ENCODE measurements at regions not wholly inside any gene's neighbourhood (a gene's known extent, or its start where the extent isn't known, plus 50 kb on each side); places are given as distances from the start of the nearest gene placed in this dataset.
"Not testable (repeated sequence)": the region's sequence is repeated elsewhere in the genome, so short reads cannot be mapped to it uniquely, and the experiment has no call there.

DNA sequence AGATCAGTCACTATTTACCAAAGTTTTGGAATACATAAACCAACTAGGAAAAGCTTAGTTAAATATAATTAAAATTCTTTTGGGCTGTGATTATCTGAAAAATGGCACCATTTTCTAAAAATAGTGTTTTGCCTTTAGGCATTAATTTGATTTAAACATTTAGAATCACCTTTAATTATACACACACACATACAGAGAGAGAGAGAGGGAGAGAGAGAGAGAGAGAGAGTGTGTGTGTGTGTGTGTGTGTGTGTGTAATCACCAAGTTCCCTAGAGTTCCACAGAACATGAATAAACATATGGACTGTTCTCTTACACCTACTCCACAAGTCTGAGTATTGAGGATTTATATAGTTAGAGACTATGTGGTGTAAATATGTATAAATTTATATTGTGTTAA, 141.2 kb upstream of the ATXN1 start:
- no peak for DNase-seq

DNA sequence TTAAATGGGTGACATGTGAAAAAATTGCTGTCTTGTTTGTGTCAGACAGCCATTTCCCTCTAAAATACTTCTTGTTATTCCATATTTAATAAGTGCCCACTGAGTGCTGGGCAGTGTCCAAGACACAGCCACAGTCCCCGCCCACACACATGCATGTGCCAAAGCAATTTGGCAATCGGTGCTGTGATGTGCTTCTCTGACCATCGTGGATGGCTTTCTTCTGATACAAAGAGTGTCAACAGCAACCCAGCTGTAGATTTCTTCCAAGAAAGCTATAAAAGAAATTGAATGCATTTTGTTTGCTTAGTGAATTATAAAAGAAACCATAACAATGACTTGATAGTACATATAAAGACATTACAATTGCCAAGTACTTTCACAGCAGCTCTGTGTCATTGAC, 140.5 kb upstream of the ATXN1 start:
- DNase-seq = no peak

DNA sequence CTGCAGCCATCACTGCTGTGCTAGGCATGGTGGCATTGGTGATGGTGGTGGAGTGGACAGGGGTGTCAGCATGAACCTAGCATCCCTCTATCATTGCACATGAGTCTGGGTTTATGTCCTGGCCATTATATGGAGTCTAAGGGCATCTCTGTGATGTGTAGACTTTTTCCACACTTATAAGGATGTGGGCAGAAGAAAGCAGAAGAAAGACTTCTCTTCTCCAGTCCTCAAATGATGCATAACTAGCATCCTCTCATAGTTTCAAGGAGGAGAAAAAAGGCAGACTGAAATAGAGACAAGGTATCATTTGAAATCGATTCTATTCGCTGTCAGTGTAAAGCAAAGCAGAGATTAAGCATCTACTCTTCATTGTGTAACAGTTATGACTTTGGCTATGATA, 140.0 kb upstream of the ATXN1 start:
- no peak for DNase-seq

DNA sequence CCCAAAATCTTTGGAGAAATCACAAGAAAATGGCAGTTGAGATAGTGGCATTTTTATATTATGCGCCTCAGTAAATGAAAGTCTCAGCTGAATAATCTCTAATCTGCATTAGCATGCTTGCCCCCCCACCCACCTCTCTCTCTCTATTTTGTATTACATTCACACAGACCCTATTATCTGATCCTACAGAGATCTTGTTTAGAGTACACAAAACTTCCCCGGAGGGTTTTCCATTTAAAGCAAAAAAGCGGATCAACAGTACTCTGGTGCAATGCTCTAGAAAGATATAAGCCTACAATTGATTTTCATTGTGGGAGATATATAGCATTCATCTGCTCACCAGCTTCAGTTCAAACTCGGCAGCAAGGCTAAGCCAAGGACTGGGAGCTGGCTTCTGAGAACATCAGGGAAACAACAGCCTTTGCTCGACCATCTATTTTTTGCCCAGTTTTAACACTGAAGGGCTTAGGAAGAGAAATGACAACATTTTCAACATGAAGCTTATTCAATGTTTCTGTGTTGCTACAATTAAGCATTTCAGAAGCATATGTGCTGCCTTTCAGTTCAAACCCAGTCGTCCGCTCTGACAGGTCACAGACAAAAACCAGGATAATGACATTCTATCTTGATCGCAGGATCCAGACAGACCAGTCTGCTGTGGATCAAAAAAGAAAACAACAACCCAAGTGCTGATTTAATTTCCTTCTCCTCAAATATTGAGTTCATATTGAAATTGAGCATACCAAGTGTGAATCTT, 137.6 kb upstream of the ATXN1 start:
- DNase-seq = no peak

DNA sequence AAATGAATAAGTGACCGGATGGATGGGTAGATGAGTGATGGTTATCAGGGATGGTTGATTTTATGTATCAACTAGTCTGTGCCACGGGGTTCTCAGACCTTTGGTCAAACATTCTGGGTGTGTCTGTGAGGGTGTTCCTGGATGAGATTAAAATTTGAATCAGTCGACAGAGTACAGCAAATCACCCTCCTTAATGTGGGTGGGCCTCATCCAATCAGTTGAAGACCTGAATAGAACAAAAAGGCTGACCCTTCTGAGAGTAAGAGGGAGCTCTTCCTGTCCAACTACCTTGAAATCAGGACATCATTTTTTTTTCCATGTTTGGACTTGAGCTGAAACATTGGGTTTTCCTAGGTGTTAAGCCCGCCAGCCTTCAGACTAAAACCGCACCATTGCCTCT, 136.4 kb upstream of the ATXN1 start:
- DNase-seq = no peak

DNA sequence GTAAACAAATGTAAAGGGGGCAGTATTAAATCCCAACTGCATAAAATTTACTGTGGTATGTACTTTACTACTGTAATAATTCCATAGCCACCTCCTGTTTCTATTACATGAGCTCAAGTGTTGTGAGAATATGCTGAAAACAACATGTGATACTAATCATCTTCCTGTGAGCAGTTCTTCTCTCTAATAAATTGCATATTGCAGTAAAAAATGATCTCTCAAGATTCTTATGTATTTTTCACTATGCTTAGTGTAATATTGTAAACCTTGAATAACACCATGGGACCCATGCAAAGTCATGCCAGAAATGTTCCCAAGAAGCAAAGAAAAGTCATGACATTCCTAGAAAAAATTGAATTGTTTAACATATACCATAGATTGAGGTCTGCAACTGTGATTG, 133.0 kb upstream of the ATXN1 start:
- no peak for DNase-seq

DNA sequence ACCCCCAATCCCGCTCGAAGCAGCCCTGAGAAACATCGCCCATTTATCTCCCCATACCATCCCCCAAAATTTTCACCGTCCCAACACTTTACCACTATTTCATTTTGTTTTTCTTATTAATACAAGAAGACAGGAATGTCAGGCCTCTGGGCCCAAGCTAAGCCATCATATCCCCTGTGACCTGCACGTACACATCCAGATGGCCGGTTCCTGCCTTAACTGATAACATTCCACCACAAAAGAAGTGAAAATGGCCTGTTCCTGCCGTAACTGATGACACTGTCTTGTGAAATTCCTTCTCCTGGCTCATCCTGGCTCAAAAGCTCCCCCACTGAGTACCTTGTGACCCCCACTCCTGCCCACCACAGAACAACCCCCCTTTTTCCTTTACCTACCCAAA, 129.8 kb upstream of the ATXN1 start:
- DNase-seq = not testable (repeated sequence)

DNA sequence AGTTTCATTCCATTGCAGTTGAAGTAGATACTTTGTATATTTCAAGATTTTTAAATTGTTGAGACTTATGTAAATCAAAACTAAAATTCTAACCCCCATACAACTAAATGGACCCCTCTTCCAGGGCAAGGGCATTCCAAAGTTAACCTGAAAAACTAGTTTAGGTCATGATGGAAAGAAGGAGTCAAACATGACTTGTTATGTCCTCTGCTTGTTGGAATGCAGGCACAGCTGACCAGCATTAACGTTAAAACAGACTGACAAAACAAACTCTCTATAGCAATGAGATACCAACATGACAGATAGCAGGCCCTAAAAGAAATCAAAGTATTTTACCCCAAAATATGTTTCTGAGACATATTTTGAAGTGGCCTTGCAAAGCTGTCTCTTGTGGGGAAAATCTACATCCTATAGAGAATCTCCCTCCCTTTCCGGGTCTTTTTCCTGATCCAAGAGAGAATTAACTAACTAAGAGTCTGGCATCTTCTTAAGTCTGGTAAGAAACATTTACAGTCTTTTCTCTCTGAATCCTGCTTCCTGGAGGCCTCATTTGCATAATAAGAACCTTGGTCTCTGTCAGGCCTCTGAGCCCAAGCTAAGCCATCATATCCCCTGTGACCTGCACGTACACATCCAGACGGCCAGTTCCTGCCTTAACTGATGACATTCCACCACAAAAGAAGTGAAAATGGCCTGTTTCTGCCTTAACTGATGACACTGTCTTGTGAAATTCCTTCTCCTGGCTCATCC, 124.3 kb upstream of the ATXN1 start:
- DNase-seq = no peak

DNA sequence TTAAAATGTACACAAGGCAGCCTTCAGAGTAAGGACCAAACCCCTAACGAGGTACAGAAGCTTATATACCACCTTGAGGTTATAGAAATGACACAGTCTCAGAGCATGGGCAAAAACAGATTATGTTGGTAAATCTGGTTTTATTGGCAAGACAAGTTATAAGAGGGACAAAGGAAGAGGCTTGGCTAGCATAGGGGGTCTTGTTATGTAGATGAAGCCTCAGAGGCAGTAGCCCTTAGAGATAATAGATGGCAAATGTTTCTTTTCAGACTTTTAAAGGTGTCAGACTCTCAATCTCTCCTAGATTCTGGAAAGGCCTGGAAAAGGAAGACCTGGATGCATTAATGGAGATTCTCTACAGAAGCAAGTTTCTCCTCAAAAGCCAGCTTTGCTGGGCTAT, 123.3 kb upstream of the ATXN1 start:
- no peak for DNase-seq

DNA sequence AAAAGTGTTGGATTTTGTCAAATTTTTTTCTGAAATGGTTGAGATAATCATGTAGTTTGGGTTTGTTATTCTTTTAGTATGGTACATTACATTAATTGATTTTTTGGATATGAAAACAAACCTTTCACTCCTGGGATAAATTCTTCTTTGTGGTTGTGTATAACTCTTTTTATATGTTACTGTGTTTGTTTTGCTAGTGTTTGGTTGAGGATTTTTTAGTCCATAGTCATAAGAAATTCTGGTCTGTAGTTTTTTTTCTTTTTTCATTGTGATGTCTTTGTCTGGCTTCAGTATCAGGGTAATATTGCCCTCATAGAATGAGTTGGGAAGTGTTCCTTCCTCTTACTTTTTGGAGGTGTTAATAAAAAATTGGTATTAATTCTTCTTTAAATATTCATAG, 122.2 kb upstream of the ATXN1 start:
- DNase-seq = no peak

DNA sequence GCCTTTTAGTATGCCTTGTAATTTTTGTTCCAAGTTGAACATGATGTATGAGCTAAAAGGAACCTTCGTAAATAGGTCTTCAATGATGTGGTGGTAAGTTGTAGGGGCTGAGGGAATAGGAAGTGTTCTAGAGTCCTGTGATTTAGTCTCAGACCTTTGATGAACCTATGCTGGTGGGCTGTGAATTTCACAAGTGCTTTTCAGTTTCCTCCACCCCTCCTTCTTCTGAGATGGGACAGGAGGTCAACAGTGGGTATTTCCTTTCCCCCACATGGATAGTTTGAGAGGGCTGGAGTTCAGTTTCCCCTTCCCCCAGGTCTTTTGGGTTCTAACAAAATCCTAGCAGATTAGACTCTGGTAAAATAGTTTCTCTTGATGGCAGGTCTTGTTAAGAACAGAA, 121.0 kb upstream of the ATXN1 start:
- DNase-seq = no peak

DNA sequence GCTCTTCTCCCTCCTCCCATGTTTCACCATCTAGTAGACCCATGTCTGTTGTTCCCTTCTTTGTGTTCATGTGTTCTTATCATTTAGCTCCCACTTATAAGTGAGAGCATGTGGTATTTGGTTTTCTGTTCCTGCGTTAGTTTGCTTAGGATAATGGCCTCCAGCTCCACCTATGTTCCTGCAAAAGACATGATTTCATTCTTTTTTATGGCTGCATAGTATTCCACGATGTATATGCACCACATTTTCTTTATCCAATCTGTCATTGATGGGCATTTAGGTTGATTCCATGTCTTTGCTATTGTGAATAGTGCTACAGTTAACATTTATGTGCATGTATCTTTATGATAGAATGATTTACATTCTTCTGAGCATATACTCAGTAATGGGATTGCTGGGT, 115.6 kb upstream of the ATXN1 start:
- not testable (repeated sequence) for DNase-seq

DNA sequence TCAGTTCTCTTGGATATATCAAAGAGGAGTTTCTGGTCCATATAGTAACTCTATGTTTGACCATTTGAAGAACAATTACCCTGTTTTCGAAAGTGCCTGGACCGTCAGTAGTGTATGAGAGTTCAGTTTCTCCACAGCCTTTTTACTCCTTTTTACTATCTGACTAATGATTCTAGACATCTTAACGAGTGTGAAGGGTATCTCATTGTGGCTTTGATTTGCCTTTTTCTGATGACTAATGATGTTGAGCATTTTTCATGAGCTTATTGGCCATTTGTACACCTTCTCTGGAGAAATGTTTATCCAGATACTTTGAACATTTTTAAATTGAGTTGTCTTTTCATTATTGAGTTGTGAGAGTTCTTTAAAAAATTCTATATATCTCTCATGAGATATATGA, 114.9 kb upstream of the ATXN1 start:
- DNase-seq = no peak

DNA sequence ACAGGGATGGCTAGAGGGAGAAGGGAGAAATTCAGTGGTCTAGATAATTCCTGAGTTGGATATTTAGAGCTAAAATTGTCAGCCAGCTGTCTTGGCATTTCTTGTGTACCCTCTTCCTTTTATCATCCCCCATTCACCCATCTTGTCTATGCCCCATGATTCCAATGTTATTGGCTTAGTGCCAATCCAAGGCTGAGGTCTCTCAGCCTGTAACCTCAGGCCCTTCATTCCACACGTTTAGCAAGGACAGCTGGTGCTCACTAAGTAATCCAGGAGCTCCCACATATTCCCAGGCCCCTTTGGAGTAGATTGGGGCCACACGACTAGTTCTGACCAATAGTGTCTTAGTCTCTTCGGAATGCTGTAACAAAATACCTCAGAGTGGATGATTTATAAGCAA, 112.4 kb upstream of the ATXN1 start:
- no peak for DNase-seq

DNA sequence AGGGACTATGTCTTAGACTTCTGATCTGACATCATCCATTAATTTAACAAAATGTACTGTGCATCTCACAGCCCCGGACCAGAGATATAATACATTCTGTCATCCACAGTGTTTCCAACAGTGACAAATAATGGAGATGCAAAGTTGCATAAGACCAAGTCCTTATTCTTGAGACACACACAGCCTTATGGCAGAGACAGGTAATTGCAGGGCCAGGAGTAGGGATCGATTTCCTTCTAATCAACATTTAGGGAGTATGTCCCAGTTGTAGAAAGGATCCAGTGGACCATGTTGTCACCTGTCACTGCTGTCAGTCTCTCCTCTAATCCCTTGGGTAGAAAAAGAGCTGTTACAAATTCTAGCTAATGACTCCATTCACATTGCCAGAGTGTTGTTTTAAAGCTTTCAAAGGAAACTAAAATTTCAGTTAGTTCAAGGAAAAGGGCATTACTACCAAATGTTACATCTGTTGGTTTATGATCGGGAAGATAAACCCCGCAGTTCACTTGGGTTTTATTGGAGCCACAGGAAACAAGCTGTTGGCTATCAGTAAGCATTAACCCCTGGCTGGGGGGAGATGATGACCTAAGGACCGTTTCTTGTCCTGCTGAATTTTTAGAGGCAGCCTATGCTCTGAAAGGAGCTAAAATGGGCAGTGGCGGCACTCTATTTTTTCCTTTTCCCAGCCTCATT, 111.4 kb upstream of the ATXN1 start:
- no peak for DNase-seq

DNA sequence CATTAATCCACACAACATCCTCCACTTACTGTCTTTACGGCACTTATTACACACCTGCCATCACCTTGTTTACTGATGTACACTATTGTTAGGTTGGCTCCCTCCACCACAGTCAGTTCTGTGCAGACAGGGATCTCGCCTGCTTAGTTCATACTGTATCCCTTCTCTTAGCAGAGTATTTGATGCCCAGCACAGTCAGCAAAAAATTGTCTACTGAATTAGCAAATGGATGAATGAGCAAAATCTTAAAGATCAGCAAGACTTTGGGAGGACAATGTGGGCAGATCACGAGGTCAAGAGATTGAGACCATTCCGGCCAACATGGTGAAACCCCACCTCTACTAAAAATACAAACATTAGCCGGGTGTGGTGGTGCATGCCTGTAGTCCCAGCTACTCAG, 109.8 kb upstream of the ATXN1 start:
- DNase-seq = no peak

DNA sequence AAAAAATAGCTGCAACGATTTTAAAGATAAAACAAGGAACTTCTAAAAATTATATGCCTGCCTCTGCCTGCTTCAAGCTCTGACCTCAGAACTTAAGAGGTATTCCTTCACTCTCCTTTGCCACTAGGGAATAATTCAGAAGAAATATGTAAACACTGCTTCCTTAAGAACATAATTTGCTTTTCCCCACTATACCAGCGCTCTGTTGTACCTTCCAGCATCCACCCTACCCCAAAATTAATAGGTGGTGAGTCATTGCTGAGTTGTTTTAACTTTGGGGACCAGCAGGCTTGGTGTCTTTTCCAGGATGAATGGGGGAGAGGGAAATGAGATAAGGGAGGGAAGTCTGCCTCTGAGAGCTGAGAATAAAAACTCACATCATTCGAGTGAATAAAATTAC, 107.7 kb upstream of the ATXN1 start:
- no peak for DNase-seq

DNA sequence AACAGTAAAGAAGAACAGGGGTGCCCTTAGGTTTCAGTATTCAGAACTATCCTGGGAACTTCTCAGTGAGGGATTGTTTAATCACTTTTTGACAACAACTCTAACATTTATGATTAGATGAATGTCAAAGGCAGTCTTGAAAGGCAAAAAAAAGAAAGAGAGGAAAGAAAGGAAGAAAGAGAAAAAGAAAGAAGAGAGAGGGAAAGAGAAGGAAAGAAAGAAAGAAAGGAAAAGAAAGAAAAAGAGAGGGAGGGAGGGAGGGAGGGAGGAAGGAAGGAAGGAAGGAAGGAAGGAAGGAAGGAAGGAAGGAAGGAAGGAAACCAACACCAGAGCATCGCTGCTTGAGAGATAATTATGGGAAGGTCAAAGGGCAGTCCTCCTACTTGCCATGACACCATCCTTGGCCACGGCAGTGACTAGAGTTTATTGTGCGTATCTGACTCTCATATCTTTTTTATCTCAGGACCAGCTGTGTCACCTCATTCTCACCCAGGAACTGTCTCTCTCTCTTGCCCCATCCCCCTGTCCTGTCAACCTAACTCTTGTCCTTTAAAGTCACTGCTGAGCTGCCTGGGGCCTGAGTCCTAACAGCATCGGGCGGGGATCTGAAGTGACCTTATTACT, 96.8 kb upstream of the ATXN1 start:
- no peak for DNase-seq

DNA sequence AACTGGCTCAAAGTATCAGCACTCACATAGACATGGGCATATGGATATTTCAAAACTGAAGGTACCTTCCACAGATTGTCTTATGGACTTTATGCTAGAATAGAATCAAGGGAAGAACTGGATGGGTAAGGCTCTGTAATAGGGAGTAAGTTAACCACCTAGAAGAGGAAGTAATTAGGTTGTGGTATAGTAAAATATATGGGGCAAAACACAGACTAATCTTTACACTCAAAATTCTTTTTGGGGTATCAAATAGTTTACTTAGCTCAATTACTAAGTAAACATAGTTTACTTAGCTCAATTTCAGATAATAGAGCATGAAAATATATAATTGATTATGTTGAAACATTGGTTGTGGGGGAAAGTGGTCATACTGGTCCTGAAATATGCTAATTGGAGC, 94.2 kb upstream of the ATXN1 start:
- no peak for DNase-seq

DNA sequence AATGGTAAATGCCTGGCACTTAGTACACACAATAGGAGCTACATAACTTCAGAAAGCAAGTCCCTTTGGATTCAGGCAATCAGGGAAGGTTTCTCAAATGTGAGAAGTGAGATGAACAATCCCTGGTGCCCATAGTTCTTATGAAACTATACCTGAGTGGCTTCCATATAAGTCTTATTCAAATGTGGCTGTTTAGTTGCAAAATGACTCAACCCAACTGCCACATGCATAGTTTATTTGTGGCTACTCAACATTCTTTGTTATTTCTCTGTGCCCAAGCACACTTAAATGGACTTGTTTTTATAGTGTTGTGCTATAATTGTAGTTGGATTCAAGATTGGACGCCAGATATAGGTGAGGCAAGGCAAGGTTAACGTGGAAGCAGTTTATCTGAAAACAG, 93.7 kb upstream of the ATXN1 start:
- no peak for DNase-seq

DNA sequence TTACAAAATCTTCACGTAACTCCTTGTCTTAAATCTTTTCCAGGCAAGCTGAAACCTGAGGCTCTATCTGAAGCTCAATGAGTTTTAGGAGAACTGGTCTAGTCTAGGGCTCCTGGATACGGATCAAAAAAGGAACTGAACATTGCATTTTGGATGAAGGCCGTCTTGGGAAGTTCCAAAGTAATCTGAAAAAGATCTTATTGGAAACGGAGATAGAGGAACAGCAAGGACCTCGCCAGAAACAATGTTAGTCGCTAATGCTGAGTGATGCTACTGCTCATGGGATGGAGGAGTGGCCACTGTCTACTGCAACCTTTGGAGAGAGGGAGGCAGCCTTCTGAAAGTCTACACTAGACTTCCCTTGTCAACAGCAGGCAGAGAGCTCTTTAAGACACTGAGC, 91.4 kb upstream of the ATXN1 start:
- no peak for DNase-seq

DNA sequence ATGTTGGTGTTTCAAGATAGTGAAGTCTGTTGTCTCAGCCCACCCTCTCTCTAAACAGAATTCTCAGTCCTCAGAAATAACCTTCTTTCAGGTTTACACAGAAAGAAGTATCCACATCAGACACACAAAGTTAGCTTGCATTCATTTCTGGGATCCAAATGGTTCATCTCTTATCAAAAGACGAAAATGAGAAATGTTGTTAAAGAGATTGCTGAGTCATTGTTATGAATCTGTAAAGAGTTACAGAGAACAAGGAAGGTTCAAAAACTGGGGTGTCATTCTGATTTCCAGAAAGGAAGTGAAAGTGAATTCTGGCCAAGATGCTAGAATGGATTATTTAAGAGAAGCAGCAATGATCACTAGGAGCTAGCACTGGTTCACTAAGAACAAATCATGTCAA, 90.5 kb upstream of the ATXN1 start:
- no peak for DNase-seq

DNA sequence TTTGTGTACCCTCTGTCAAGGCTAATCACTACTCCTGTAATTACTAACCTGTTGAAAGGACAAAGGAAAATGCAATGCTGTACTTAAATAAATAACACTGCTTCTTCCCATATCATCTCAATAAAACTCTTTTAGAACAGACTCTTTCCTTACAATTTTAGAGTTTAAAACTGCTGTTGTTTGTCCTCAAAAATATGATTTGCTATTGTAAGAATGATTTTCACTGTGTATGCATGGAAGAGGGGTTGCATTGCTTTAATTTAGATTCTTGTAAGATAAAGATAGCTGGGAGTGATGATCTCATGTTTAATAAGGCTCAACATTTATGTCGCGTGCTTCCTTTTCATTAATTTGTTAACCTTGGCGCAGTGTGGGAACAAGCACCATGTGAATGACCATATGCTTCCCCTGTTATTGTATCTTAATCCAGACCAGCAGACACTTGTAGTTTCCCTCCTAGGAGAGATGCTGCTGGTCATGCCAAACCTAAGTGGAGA, 89.8 kb upstream of the ATXN1 start:
- no peak for DNase-seq

DNA sequence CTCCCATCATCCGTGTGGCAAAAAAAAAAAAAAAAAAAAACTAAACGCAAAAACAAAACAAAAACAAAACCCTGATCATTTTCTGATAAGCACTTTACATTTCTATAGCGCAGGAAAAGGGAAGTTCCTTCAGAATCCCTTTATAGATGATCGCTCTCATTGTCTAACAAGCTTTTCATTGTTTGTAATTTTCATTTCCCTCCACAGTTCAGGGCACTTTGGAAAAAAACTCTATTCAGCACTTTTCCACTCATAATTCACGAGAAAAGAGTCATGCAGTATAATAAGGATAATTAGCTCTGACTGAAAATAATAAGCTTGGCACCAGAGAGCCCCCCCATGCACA, 89.4 kb upstream of the ATXN1 start:
- DNase-seq = no peak
